Nephron progenitor cell (in vitro differentiated cells): ENCODE measurements at regions not wholly inside any gene's neighbourhood (a gene's known extent, or its start where the extent isn't known, plus 50 kb on each side); places are given as distances from the start of the nearest gene placed in this dataset.

ENCODE experiments used
- DNase-seq: peaks from one replicate; pipeline ENCODE4 v3.0.0; 2021
- H3K27ac Mint-ChIP-seq: 2 replicates; pipeline ENCODE4 v1.8.0; 2021; ENCODE audit warnings: mild to moderate bottlenecking, moderate library complexity, mixed read lengths
- H3K27me3 Mint-ChIP-seq: 2 replicates; pipeline ENCODE4 v1.8.0; 2021; ENCODE audit warnings: mild to moderate bottlenecking, low read depth, mixed read lengths; ENCODE audit not compliant: poor library complexity
- H3K36me3 Mint-ChIP-seq: 2 replicates; pipeline ENCODE4 v1.8.0; 2021; ENCODE audit warnings: low read depth, mixed read lengths
- H3K4me1 Mint-ChIP-seq: 2 replicates; pipeline ENCODE4 v1.8.0; 2021; ENCODE audit warnings: mixed read lengths
- H3K4me3 Mint-ChIP-seq: 2 replicates; pipeline ENCODE4 v1.8.0; 2021; ENCODE audit warnings: mild to moderate bottlenecking, moderate library complexity, mixed read lengths
- H3K9me3 Mint-ChIP-seq: 2 replicates; pipeline ENCODE4 v1.8.0; 2021; ENCODE audit warnings: mild to moderate bottlenecking, moderate library complexity, mixed read lengths
- TF ChIP-seq, protein P1 (sequence below): fragments of 200-600 bp; sonication (generic); IDR thresholded peaks from 2 replicates; pipeline ENCODE4 v1.5.0; 2021; ENCODE audit warnings: antibody characterized with exemption

DNA sequence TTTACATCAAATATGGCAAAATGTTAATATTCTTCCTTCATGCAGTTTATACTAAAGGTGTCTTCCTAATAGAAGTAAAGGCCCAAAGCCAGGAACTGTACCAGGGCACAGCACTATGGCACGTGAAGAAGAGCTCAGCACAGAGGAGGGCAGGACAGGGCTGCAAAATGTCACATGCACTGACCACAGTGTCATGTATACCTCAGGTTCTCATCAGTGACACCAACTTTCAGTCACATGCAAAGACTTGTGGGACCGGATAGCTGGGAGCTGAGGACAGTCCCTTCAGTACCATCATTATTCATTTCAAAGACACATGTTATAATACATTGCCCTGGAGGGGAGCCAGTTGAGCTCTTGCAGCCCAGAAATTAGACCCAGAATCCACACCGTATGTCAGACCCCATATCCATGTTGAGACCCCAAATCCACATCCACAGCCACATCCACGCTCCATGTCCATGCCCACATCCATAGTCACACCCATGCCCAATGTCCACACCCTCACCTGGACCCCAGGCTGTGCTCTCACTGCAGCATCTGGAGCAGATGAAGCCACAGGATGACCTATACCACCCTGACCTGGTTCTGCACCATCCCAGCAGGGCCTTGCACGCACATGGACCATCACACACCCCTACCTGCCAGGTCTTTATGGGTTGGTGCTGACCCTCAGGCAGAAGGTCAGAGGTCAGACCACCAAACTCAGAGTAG lies 111.8 kb downstream of the TUBA3C start:
- H3K4me3 Mint-ChIP-seq = no peak overlapping the region
- H3K4me1 Mint-ChIP-seq = no peaks in the 10 kb centered on the region
- H3K36me3 Mint-ChIP-seq = peaks cover 5% of the 10 kb centered on the region
- H3K27ac Mint-ChIP-seq = no peak overlapping the region
- H3K27me3 Mint-ChIP-seq = no peaks in the 10 kb centered on the region
- TF ChIP-seq, protein P1, sequence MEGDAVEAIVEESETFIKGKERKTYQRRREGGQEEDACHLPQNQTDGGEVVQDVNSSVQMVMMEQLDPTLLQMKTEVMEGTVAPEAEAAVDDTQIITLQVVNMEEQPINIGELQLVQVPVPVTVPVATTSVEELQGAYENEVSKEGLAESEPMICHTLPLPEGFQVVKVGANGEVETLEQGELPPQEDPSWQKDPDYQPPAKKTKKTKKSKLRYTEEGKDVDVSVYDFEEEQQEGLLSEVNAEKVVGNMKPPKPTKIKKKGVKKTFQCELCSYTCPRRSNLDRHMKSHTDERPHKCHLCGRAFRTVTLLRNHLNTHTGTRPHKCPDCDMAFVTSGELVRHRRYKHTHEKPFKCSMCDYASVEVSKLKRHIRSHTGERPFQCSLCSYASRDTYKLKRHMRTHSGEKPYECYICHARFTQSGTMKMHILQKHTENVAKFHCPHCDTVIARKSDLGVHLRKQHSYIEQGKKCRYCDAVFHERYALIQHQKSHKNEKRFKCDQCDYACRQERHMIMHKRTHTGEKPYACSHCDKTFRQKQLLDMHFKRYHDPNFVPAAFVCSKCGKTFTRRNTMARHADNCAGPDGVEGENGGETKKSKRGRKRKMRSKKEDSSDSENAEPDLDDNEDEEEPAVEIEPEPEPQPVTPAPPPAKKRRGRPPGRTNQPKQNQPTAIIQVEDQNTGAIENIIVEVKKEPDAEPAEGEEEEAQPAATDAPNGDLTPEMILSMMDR = no peak
- no peak for DNase-seq
- peaks cover 47% of the 10 kb centered on the region for H3K9me3 Mint-ChIP-seq

DNA sequence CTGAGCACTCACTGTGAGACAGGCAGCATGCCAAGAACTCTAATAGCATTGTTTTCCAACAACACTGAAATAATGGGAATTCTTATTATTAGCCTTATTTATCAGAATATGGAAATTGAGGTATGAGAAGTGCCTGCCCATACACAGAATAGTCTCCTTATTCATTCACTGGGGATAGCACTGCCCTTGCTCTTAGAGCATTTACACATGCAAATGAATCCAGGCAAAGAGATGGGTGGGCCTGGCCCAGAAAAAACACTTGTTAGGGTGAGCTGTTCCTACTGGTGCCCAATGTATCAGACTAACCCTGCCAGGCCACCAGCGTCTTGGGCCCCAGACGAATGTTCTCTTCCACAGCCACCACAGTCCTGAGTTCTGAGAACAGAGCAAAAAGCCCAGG lies 112.9 kb downstream of the TUBA3C start:
- H3K27me3 Mint-ChIP-seq = no peaks in the 10 kb centered on the region
- TF ChIP-seq, protein P1 = no peak
- no peak overlapping the region for H3K4me3 Mint-ChIP-seq
- H3K27ac Mint-ChIP-seq = no peak overlapping the region
- no peaks in the 10 kb centered on the region for H3K4me1 Mint-ChIP-seq
- no peak for DNase-seq
- no peaks in the 10 kb centered on the region for H3K36me3 Mint-ChIP-seq
- H3K9me3 Mint-ChIP-seq = peaks cover 47% of the 10 kb centered on the region

DNA sequence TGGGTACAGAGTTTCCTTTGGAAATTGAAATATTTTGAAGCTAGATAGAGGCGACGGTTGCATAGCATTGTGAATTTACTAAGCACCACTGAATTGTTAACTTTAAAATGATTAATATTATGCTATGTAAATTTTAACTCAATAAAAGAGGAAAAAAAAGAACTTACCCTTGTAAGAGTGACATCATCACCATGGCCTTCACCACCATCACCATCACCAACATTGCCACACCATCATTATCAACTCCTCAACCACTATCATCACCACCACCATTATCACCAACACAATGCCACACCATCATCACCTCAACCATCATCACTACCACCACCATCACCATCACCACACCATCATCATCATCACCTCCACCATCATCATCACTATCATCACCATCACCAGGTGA lies 113.9 kb downstream of the TUBA3C start:
- TF ChIP-seq, protein P1 = no peak
- no peak overlapping the region for H3K27ac Mint-ChIP-seq
- H3K4me1 Mint-ChIP-seq = no peaks in the 10 kb centered on the region
- peaks cover 47% of the 10 kb centered on the region for H3K9me3 Mint-ChIP-seq
- no peaks in the 10 kb centered on the region for H3K27me3 Mint-ChIP-seq
- H3K4me3 Mint-ChIP-seq = no peak overlapping the region
- no peaks in the 10 kb centered on the region for H3K36me3 Mint-ChIP-seq
- DNase-seq = no peak

DNA sequence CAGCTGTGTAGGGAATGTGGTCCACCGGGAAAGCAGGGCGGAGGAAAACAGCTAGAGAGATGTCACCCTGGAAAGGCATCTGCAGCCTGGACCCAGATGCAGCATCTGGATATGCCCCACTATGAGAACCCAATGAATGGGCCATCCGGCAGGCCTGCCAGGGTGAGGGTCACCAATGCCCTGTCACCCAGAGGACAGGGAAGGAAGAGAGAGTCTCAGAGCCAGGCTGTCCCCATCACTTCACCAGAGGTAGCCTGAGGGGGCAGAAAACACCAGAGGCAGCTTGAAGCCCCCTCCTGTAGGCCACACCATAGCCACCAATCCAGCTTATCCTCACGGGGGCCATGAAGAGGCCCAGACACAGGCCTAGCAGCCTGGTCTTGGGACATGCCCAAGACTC lies 118.8 kb downstream of the TUBA3C start:
- TF ChIP-seq, protein P1 = no peak
- H3K36me3 Mint-ChIP-seq = no peaks in the 10 kb centered on the region
- H3K27me3 Mint-ChIP-seq = no peaks in the 10 kb centered on the region
- H3K4me3 Mint-ChIP-seq = no peak overlapping the region
- H3K4me1 Mint-ChIP-seq = no peaks in the 10 kb centered on the region
- no peak overlapping the region for H3K27ac Mint-ChIP-seq
- no peak for DNase-seq
- H3K9me3 Mint-ChIP-seq = peaks cover 86% of the 10 kb centered on the region

DNA sequence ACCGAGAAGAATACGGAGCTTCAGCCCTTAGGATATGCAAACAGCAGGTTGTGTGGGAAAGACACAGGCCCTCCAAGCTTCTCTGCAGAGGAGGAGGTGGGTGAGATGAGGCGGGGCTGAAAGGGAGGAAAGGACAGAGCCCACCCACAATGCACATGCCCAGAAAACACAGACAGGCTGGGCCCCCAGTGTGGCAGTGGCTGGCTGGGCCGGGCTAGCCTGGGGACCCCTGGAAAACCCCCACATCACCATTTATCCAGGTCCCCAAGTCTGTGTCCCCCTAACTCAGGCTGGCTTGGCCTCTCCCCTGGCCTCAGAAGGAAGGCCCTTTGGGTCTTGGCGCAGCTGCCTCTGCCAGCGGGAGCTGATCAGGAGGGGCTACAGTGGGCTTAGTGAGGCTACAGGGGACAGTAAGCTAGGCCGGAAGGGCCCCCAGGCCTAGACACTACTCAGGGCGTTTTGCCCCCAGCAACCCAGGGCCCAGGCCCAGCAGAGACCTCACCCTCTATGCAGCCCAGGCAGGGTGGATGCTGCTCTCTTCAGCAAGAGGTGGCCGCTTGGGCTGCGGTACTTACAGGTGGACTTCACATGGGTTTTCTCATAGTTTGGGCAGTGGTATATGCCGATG lies 119.5 kb downstream of the TUBA3C start:
- DNase-seq = no peak
- H3K4me1 Mint-ChIP-seq = no peaks in the 10 kb centered on the region
- peaks cover 91% of the 10 kb centered on the region for H3K9me3 Mint-ChIP-seq
- no peak overlapping the region for H3K4me3 Mint-ChIP-seq
- H3K27me3 Mint-ChIP-seq = no peaks in the 10 kb centered on the region
- TF ChIP-seq, protein P1 = no peak
- H3K27ac Mint-ChIP-seq = no peak overlapping the region
- H3K36me3 Mint-ChIP-seq = no peaks in the 10 kb centered on the region

DNA sequence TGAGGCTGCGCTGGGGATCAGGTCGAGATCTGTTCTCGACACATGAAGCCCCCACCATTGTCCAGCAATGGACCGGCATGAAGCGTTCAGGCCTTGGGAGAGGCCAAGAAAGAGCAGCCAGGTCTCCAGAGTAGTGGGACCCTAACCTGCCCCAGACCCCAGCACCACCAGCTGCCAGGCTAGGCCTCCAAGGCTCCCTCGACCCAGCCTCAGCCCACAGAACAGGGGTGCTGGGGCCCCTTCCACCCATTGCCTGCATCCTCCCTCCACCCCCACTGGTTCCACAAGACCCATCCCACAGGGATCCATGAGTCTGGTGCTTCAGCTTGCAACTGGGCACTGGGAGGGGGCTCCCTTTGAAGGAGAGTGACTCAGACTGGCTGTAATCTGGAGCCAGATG lies 120.3 kb downstream of the TUBA3C start:
- no peak for DNase-seq
- H3K4me1 Mint-ChIP-seq = no peaks in the 10 kb centered on the region
- H3K4me3 Mint-ChIP-seq = no peak overlapping the region

More for the DNA sequence above, 120.3 kb downstream of the TUBA3C start:
- H3K27me3 Mint-ChIP-seq = no peaks in the 10 kb centered on the region
- no peaks in the 10 kb centered on the region for H3K36me3 Mint-ChIP-seq
- no peak overlapping the region for H3K27ac Mint-ChIP-seq
- TF ChIP-seq, protein P1 = no peak
- peaks cover 97% of the 10 kb centered on the region for H3K9me3 Mint-ChIP-seq
